Muscle of arm (tissue), 1 donor: ENCODE measurements at regions not wholly inside any gene's neighbourhood (a gene's known extent, or its start where the extent isn't known, plus 50 kb on each side); places are given as distances from the start of the nearest gene placed in this dataset.
A peak's percentile ranks its signal among the peaks of the same experiment; 100 is the strongest.
"Not testable (repeated sequence)": the region's sequence is repeated elsewhere in the genome, so short reads cannot be mapped to it uniquely, and the experiment has no call there.

Source experiments
- DNase-seq: peaks from one replicate; pipeline ENCODE4 v3.0.0-alpha.2; 2013

GRCh38 chr9:16052757-16053530 lies 500.1 kb downstream of the CCDC171 start:
- no peak for DNase-seq

- DNase-seq = no peak
Measured at GRCh38 chr9:16057541-16057940, 504.7 kb downstream of the CCDC171 start.

GRCh38 chr9:16058131-16058549 lies 505.3 kb downstream of the CCDC171 start:
- no peak for DNase-seq

GRCh38 chr9:16060436-16061129 lies 507.7 kb downstream of the CCDC171 start:
- no peak for DNase-seq

- no peak for DNase-seq
Measured at GRCh38 chr9:16062542-16063240, 509.8 kb downstream of the CCDC171 start.

- no peak for DNase-seq
Measured at GRCh38 chr9:16063241-16063591, 510.4 kb downstream of the CCDC171 start.

- DNase-seq = no peak
Measured at GRCh38 chr9:16064771-16065170, 511.9 kb downstream of the CCDC171 start.

GRCh38 chr9:16066201-16066600 lies 513.4 kb downstream of the CCDC171 start:
- not testable (repeated sequence) for DNase-seq

GRCh38 chr9:16068476-16068875 lies 515.6 kb downstream of the CCDC171 start:
- no peak for DNase-seq

GRCh38 chr9:16069249-16069648 lies 516.4 kb downstream of the CCDC171 start:
- no peak for DNase-seq

GRCh38 chr9:16069671-16070454 lies 517.0 kb downstream of the CCDC171 start:
- peak; percentile 56 for DNase-seq

- no peak for DNase-seq
Measured at GRCh38 chr9:16070455-16071145, 517.8 kb downstream of the CCDC171 start.

- no peak for DNase-seq
Measured at GRCh38 chr9:16071400-16071799, 518.6 kb downstream of the CCDC171 start.

GRCh38 chr9:16074963-16075362 lies 522.1 kb downstream of the CCDC171 start:
- no peak for DNase-seq

- DNase-seq = no peak
Measured at GRCh38 chr9:16075696-16076095, 522.9 kb downstream of the CCDC171 start.

GRCh38 chr9:16076511-16076910 lies 523.7 kb downstream of the CCDC171 start:
- DNase-seq = no peak

GRCh38 chr9:16082796-16083195 lies 530.0 kb downstream of the CCDC171 start:
- DNase-seq = no peak

GRCh38 chr9:16085167-16085726 lies 532.4 kb downstream of the CCDC171 start:
- DNase-seq = no peak

- no peak for DNase-seq
Measured at GRCh38 chr9:16090907-16091629, 538.2 kb downstream of the CCDC171 start.
